Small intestine (tissue), 7 donors: ENCODE measurements at regions not wholly inside any gene's neighbourhood (a gene's known extent, or its start where the extent isn't known, plus 50 kb on each side); places are given as distances from the start of the nearest gene placed in this dataset.

Experiments used
- DNase-seq, 2 donors: peaks; one replicate each; pipeline versions ENCODE4 v3.0.0 to v3.0.0-alpha.2; 2013
- FAIRE-seq: peaks from 2 replicates; lab custom pipeline; 2012; peaks lifted over from hg19 to GRCh38; lab: Jason Lieb, UNC
- H3K27ac ChIP-seq, 3 donors: one replicate each; pipeline ENCODE4 v1.5.1; 2013; ENCODE audit warnings: low read length in 2 of 3, mild to moderate bottlenecking in 2 of 3, control low read depth in 1 of 3, inconsistent platforms in 1 of 3, low read depth in 1 of 3, moderate library complexity in 1 of 3
- H3K27me3 ChIP-seq, 3 donors: one replicate each; pipeline ENCODE4 v1.6.1; 2013; ENCODE audit warnings: low read length in 3 of 3, inconsistent platforms in 1 of 3; ENCODE audit not compliant: control insufficient read depth in 3 of 3, insufficient read depth in 3 of 3
- H3K36me3 ChIP-seq, 3 donors: one replicate each; pipeline ENCODE4 v1.6.1; 2013; ENCODE audit warnings: low read length in 3 of 3, inconsistent platforms in 1 of 3, low read depth in 1 of 3, mild to moderate bottlenecking in 1 of 3, moderate library complexity in 1 of 3; ENCODE audit not compliant: control insufficient read depth in 3 of 3, insufficient read depth in 2 of 3
- H3K4me1 ChIP-seq, 3 donors: one replicate each; pipeline ENCODE4 v1.6.1; 2013; ENCODE audit warnings: low read length in 2 of 3, inconsistent platforms in 1 of 3, low read depth in 1 of 3, mild to moderate bottlenecking in 1 of 3, moderate library complexity in 1 of 3; ENCODE audit not compliant: control insufficient read depth in 3 of 3, insufficient read depth in 2 of 3
- H3K4me3 ChIP-seq, 3 donors: one replicate each; pipeline ENCODE4 v1.5.1; 2013; ENCODE audit warnings: low read length in 3 of 3, control low read depth in 1 of 3, inconsistent platforms in 1 of 3, low read depth in 1 of 3, mild to moderate bottlenecking in 1 of 3, moderate library complexity in 1 of 3
- H3K9me3 ChIP-seq, 2 donors: one replicate each; pipeline ENCODE4 v1.6.1; 2013; ENCODE audit warnings: low read depth in 1 of 2, low read length in 1 of 2; ENCODE audit not compliant: control insufficient read depth in 2 of 2, insufficient read depth in 1 of 2
- WGBS, 3 donors: extraction: QIAGEN DNeasy Blood & Tissue Kit; methylation state at CpG; one replicate each; pipeline ENCODE4 v1.1.7; 2013; 5-methylcytosine and 5-hydroxymethylcytosine counted together
- donor health status: healthy with polysubstance abuse.
- donor health status: control.
- donor health status: control.
- donor health status: Bipolar disorder and iron deficiency.
- donor health status: healthy.

DNA sequence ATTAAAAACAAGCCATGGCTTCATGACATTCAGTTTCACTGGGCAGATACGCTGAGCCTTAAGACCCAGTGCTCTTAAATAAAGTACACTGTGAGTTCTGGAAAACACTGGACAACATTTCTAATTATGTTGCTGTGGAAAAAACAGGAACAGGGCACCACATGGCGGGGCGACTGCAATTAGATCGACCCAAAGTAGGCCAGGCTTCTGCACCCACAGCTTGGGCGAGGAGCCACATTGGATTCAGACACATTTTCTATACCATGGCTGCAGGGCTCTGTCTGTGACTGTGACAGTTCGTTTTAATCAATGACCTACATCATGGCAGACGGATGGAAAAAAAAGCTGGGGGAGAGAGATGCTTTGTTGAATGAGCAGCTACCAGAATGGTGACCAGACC, 227.2 kb upstream of the HS6ST1 start:
- FAIRE-seq (no peak), DNase-seq (no peak)
- 89 to 94% (median 93%) methylated on average over 7 of the region's 7 CpGs for WGBS, 3 donors
- Histone ChIP-seq H3K9me3 (no peaks in the 10 kb centered on the region), H3K27ac (no peak overlapping the region), H3K4me3 (no peak overlapping the region), H3K36me3 (no peaks in the 10 kb centered on the region), H3K4me1 (peaks cover 0 to 8% (median 0%) of the 10 kb centered on the region in 3 donors), H3K27me3 (no peaks in the 10 kb centered on the region)

DNA sequence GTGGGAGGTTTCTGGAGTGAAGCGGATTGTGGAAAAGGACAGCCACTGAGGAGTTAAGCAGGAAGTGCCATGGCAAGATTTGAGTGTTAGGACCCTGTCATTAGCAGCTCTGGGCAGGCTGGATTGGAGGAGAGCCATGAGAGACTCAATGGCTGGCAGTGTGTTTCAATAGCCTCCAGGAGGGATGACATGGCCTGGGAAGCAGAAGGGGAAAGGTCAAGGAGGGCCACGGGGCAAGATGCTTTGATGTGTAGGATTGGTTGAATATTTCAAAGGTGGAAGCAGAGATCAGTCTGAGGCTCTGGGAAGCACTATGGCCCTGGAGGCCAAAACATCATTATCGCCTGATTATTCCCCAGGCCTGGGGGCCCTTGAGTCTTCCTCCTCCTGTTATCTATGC, 229.0 kb upstream of the HS6ST1 start:
- no peak for DNase-seq
- no peaks in the 10 kb centered on the region for H3K36me3 ChIP-seq
- no peaks in the 10 kb centered on the region for H3K9me3 ChIP-seq
- no peak overlapping the region for H3K27ac ChIP-seq
- H3K4me3 ChIP-seq = no peak overlapping the region
- WGBS, 3 donors = 61 to 72% (median 69%) methylated on average over 3 of the region's 3 CpGs
- no peak for FAIRE-seq
- H3K27me3 ChIP-seq = no peaks in the 10 kb centered on the region
- H3K4me1 ChIP-seq = peaks cover 0 to 4% (median 0%) of the 10 kb centered on the region in 3 donors

DNA sequence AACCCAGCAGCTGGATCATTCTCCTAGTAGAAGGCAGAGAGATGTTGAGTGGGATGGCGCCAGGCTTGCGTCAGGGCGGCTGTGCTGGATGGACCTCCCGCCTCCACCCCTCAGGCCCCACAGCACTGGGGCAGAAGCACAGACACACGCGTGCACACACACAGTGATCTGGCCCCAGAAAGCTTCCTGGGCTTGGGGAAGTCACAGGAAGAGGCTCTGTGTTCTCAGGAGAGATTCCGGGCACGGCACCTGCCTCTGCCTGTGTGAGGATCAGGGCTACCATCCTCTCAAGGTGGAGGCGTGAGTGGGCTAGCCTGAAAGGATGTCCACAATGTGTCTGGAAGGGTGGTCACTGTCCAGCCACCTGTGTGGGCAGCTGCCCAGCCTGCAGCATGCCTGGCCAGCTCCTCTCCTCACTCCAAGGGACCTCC, 229.8 kb upstream of the HS6ST1 start:
- Histone ChIP-seq H3K36me3 (no peaks in the 10 kb centered on the region), H3K9me3 (no peaks in the 10 kb centered on the region), H3K4me1 (peaks cover 0 to 4% (median 0%) of the 10 kb centered on the region in 3 donors), H3K4me3 (no peak overlapping the region), H3K27ac (no peak overlapping the region), H3K27me3 (no peaks in the 10 kb centered on the region)
- DNase-seq (no peak), FAIRE-seq (no peak)
- 92 to 95% (median 94%) methylated on average over 9 of the region's 9 CpGs for WGBS, 3 donors

DNA sequence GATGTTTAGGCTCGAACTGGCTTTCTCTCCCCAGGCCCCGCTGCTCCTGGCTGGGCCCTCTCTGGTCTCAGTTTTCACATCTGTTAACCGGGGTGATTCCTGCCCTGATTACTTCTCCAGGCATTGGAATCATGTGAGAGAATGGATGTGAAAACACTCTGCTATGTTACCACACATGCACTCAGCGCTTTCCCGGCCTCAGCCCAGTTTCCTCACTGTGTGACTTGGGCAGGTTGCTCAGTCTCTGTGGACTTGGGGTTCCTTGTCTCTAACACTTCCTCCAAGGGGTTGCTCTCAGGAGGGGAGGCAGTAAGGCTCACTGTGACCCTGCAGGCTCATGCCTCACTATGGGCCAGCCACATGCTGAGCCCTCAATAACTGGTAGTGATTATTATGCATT, 230.4 kb upstream of the HS6ST1 start:
- H3K9me3 ChIP-seq = peaks cover 0 to 1% of the 10 kb centered on the region in 2 donors
- DNase-seq = no peak
- H3K4me3 ChIP-seq = no peak overlapping the region
- no peak for FAIRE-seq
- H3K36me3 ChIP-seq = no peaks in the 10 kb centered on the region
- 90 to 93% (median 92%) methylated on average over 5 of the region's 5 CpGs for WGBS, 3 donors
- peaks cover 0 to 4% (median 0%) of the 10 kb centered on the region in 3 donors for H3K4me1 ChIP-seq
- no peak overlapping the region for H3K27ac ChIP-seq
- H3K27me3 ChIP-seq = no peaks in the 10 kb centered on the region

DNA sequence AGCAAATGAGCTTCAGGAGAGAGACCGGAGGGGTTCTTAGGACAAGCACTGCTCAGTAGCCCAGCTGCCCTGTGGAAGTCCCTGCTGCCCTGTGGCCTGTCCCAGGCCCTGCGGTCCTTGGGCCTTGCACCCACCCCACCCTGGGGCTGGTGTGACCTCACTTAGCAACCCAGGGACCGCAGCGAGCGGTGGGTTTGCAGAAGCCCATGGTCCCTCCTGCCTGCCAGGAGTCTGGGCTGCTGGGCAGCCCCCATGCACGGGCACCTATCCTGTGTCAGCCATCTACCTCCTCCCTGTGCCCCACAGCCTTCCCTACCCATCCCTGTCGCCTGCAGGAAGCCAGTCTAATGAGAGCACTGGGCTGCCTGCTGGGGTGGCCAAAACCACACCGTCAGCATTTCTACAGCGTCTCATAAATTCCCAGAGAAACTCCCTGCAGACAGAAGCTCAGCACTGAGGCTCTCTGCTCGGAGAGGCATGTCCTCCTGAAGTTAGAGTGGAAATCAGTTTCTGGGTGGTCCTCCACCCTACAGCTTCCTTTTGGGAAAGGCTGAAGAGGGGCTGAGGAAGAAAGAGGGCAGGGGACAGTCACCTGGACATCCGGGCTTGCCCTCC, 231.1 kb upstream of the HS6ST1 start:
- WGBS, 3 donors = 71 to 84% (median 77%) methylated on average over 11 of the region's 11 CpGs

DNA sequence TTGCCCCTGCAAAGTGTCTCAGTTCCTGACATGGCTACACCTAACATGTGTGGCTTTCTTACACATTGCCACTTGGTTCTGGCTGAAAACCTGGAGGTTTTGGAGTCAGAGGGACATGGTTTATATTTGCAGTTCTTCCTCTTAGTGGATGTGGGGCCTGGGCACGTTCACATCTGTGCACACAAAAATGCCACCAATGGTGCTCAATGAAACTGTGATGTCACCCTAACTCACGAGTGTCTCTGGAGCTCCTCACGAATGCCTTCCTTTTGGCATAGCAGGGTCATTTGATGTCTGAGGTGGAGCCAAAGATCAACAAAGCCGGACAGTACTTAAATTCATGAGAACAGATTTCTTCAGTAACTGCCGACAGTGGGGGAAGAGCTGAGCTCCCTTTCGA, 231.7 kb upstream of the HS6ST1 start:
- Histone ChIP-seq H3K9me3 (peaks cover 0 to 5% of the 10 kb centered on the region in 2 donors), H3K4me3 (no peak overlapping the region), H3K4me1 (peaks cover 0 to 4% (median 0%) of the 10 kb centered on the region in 3 donors), H3K27me3 (no peaks in the 10 kb centered on the region), H3K36me3 (no peaks in the 10 kb centered on the region), H3K27ac (no peak overlapping the region)
- 73 to 77% (median 74%) methylated on average over 6 of the region's 6 CpGs for WGBS, 3 donors
- no peak for FAIRE-seq
- DNase-seq = no peak

More for the DNA sequence above, 231.1 kb upstream of the HS6ST1 start:
- DNase-seq (no peak), FAIRE-seq (no peak)
- peaks cover 0 to 5% of the 10 kb centered on the region in 2 donors for H3K9me3 ChIP-seq
- H3K27ac ChIP-seq = no peak overlapping the region
- H3K27me3 ChIP-seq = no peaks in the 10 kb centered on the region
- no peaks in the 10 kb centered on the region for H3K36me3 ChIP-seq
- peaks cover 0 to 4% (median 0%) of the 10 kb centered on the region in 3 donors for H3K4me1 ChIP-seq
- H3K4me3 ChIP-seq = no peak overlapping the region

DNA sequence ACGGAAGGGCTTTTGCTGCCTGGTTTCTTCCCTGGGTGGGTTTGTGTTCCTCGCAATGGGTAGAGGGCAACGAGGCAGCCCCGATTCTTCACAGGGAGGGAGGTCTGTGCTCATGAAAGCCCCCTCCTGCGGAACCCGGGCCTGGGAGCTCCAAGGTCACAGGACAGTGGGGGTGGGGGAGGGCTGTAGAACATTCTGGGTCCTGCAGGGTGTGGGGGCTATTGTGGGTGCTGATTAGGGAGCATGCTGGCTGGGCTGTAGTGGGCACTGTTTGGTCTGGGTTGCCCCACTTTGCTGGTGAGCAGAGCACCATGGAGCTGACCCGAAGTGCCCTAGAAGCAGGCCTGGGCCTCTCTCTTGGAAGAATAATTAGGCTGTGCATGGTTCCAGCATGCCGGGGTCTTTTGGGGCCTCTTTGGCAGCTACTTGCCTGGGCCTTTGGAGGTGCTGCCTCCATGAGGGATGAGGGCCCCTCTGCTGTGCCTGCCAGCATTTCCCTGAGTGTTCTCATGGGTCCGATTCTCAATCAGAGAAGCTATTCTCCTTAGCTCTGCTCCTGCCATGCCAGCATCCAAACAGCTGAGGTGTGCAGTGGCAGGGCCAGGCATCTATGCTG, 232.2 kb upstream of the HS6ST1 start:
- DNase-seq (no peak), FAIRE-seq (no peak)
- Histone ChIP-seq H3K4me3 (no peak overlapping the region), H3K9me3 (peaks cover 0 to 5% of the 10 kb centered on the region in 2 donors), H3K4me1 (peaks cover 0 to 4% (median 0%) of the 10 kb centered on the region in 3 donors), H3K27me3 (no peaks in the 10 kb centered on the region), H3K36me3 (no peaks in the 10 kb centered on the region), H3K27ac (no peak overlapping the region)
- 86 to 92% (median 88%) methylated on average over 9 of the region's 9 CpGs for WGBS, 3 donors

DNA sequence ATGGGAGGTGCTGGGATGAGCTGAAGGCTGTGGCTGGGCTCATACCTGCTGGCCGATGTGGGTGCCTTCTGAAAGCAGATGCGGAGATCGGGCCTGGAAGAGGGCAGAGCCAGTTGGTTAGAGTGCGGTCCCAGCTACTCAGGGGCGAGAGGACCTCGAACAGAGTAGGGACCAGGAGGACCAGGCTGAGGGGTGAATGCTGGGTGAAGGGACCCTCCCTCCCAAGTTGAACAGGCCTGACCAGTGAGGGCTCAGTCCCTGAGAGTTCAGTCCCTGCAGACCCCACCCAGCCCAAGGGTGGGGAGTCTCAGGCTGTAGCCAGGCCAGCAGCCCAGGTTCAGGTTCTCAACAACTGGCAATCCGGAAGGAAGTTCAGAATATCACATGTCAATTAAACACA, 232.8 kb upstream of the HS6ST1 start:
- H3K36me3 ChIP-seq = no peaks in the 10 kb centered on the region
- no peaks in the 10 kb centered on the region for H3K27me3 ChIP-seq
- H3K4me1 ChIP-seq = peaks cover 0 to 4% (median 0%) of the 10 kb centered on the region in 3 donors
- H3K27ac ChIP-seq = no peak overlapping the region
- DNase-seq (no peak), FAIRE-seq (no peak)
- 93 to 98% (median 94%) methylated on average over 7 of the region's 7 CpGs for WGBS, 3 donors
- peaks cover 0 to 5% of the 10 kb centered on the region in 2 donors for H3K9me3 ChIP-seq
- no peak overlapping the region for H3K4me3 ChIP-seq
